ENCODE measurements at regions not wholly inside any gene's neighbourhood (a gene's known extent, or its start where the extent isn't known, plus 50 kb on each side); places are given as distances from the start of the nearest gene placed in this dataset.

- TF ChIP-seq CTCF (IDR thresholded peaks at IDR 0.05), result no peak
Measured at GRCh38 chr6:67394254-67394653, 1240.8 kb upstream of the ADGRB3 start.

DNA sequence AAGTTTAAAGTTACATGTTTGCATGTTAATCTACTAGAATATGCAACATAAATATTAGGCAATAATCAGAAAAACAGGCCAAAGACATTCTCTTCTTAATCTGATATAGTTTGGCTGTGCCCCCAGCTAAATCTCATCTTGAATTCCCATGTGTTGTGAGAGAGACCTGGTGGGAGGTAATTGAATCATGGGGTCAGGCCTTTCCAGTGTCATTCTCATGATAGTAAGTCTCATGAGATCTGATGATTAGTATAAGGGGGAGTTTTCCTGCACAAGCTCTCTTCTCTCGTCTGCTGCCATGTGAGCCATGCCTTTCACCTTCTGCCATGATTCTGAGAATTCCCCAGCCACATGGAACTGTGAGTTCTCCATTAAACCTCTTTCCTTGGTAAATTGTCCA, 1241.7 kb upstream of the ADGRB3 start:
- TF ChIP-seq CTCF (IDR thresholded peaks at IDR 0.05), result no peak

- no peak for TF ChIP-seq CTCF (IDR thresholded peaks at IDR 0.05)
Measured at GRCh38 chr6:67391955-67392354, 1243.1 kb upstream of the ADGRB3 start.

GRCh38 chr6:67369679-67370078, 1265.4 kb upstream of the ADGRB3 start:
- no peak for TF ChIP-seq CTCF (IDR thresholded peaks at IDR 0.05)

- TF ChIP-seq CTCF (IDR thresholded peaks at IDR 0.05), result no peak
Measured at GRCh38 chr6:67362976-67363375, 1272.1 kb upstream of the ADGRB3 start.

GRCh38 chr6:67361264-67361663, 1273.8 kb upstream of the ADGRB3 start:
- TF ChIP-seq CTCF (IDR thresholded peaks at IDR 0.05), result no peak

DNA sequence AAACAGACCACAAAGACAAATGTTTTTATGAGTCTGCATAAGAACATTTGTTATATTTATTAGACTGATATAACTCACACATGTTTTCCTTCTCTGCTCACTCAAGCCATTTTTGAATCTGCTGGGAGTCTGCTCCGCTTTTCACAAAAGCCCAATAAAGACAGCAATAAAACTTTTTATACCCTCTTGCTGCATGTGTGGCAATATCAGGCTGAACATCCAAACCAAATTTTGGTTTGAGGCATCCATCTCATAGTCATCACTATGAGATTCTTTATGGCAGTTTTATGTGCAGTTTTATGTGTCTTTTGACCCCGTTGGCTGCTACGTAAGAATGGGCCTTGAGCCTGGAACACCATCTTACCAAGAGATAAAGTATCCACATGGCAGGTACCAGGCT, 1276.8 kb upstream of the ADGRB3 start:
- no peak for TF ChIP-seq CTCF (IDR thresholded peaks at IDR 0.05)

- no peak for TF ChIP-seq CTCF (IDR thresholded peaks at IDR 0.05)
Measured at GRCh38 chr6:67353861-67354260, 1281.2 kb upstream of the ADGRB3 start.

Data from LNCAP (cell line).